ENCODE measurements at regions not wholly inside any gene's neighbourhood (a gene's known extent, or its start where the extent isn't known, plus 50 kb on each side); places are given as distances from the start of the nearest gene placed in this dataset.

- no peak for DNase-seq (ENCODE audit: low spot score)
- Histone ChIP-seq H4K20me1 (ENCODE audit: insufficient read depth, poor library complexity, severe bottlenecking) (no peaks in the 10 kb centered on the region), H3K79me2 (no peaks in the 10 kb centered on the region), H3K27me3 (no peaks in the 10 kb centered on the region), H3K4me3 (no peak overlapping the region), H3K9me2 (replicated peaks; ENCODE audit: insufficient read depth) (no peaks in the 10 kb centered on the region), H3K9me3 (ENCODE audit: low read depth) (no peaks in the 10 kb centered on the region), H3K36me3 (replicated peaks; ENCODE audit: insufficient read depth, low read depth) (no peaks in the 10 kb centered on the region), H3K4me2 (no peak overlapping the region), H2AFZ (no peak overlapping the region), H3K4me1 (ENCODE audit: insufficient read depth) (no peaks in the 10 kb centered on the region), H3K27ac (no peak overlapping the region)
- TF ChIP-seq CTCF (IDR thresholded peaks at IDR 0.05; ENCODE audit: poor library complexity) (no peak), EZH2 (IDR thresholded peaks at IDR 0.05; ENCODE audit: borderline replicate concordance) (no peak), EZH2phosphoT487 (IDR thresholded peaks at IDR 0.05; ENCODE audit: low read depth, severe bottlenecking, unreplicated experiment) (no peak)
- WGBS (ENCODE audit: low lambda C conversion rate, missing lambda C conversion rate) = 48% methylated on average over 1 of the region's 1 CpG
Measured at GRCh38 chr4:104909376-104909775, 237.3 kb upstream of the TET2 start.

- Histone ChIP-seq H3K79me2 (no peaks in the 10 kb centered on the region), H3K4me2 (no peak overlapping the region), H3K9me3 (ENCODE audit: low read depth) (no peaks in the 10 kb centered on the region), H3K9me2 (replicated peaks; ENCODE audit: insufficient read depth) (no peaks in the 10 kb centered on the region), H4K20me1 (ENCODE audit: insufficient read depth, poor library complexity, severe bottlenecking) (no peaks in the 10 kb centered on the region), H3K4me3 (no peak overlapping the region), H3K36me3 (replicated peaks; ENCODE audit: insufficient read depth, low read depth) (no peaks in the 10 kb centered on the region), H3K27me3 (no peaks in the 10 kb centered on the region), H3K4me1 (ENCODE audit: insufficient read depth) (no peaks in the 10 kb centered on the region), H2AFZ (no peak overlapping the region), H3K27ac (no peak overlapping the region)
- TF ChIP-seq EZH2 (IDR thresholded peaks at IDR 0.05; ENCODE audit: borderline replicate concordance) (no peak), CTCF (IDR thresholded peaks at IDR 0.05; ENCODE audit: poor library complexity) (no peak), EZH2phosphoT487 (IDR thresholded peaks at IDR 0.05; ENCODE audit: low read depth, severe bottlenecking, unreplicated experiment) (no peak)
- 84% methylated on average over 1 of the region's 1 CpG for WGBS (ENCODE audit: low lambda C conversion rate, missing lambda C conversion rate)
- no peak for DNase-seq (ENCODE audit: low spot score)
Measured at GRCh38 chr4:104912518-104912917, 234.2 kb upstream of the TET2 start.

- no peaks in the 10 kb centered on the region for H3K9me2 ChIP-seq (replicated peaks; ENCODE audit: insufficient read depth)
- DNase-seq (ENCODE audit: low spot score) = no peak
- no peak overlapping the region for H3K4me3 ChIP-seq
- H3K27ac ChIP-seq = no peak overlapping the region
- H3K4me1 ChIP-seq (ENCODE audit: insufficient read depth) = no peaks in the 10 kb centered on the region
- no peak overlapping the region for H2AFZ ChIP-seq
- WGBS (ENCODE audit: low lambda C conversion rate, missing lambda C conversion rate) = 72% methylated on average over 3 of the region's 3 CpGs
- no peaks in the 10 kb centered on the region for H3K36me3 ChIP-seq (replicated peaks; ENCODE audit: insufficient read depth, low read depth)
- no peaks in the 10 kb centered on the region for H3K27me3 ChIP-seq
- H3K9me3 ChIP-seq (ENCODE audit: low read depth) = no peaks in the 10 kb centered on the region
- H4K20me1 ChIP-seq (ENCODE audit: insufficient read depth, poor library complexity, severe bottlenecking) = no peaks in the 10 kb centered on the region
- no peak overlapping the region for H3K4me2 ChIP-seq
- no peaks in the 10 kb centered on the region for H3K79me2 ChIP-seq
- TF ChIP-seq EZH2 (IDR thresholded peaks at IDR 0.05; ENCODE audit: borderline replicate concordance) = no peak
- no peak for TF ChIP-seq CTCF (IDR thresholded peaks at IDR 0.05; ENCODE audit: poor library complexity)
- TF ChIP-seq EZH2phosphoT487 (IDR thresholded peaks at IDR 0.05; ENCODE audit: low read depth, severe bottlenecking, unreplicated experiment) = no peak
Measured at GRCh38 chr4:104915373-104915772, 231.3 kb upstream of the TET2 start.

GRCh38 chr4:104915864-104916263 is 230.8 kb upstream of the TET2 start:
- H2AFZ ChIP-seq = no peak overlapping the region
- no peak overlapping the region for H3K4me3 ChIP-seq
- no peak overlapping the region for H3K4me2 ChIP-seq
- TF ChIP-seq EZH2 (IDR thresholded peaks at IDR 0.05; ENCODE audit: borderline replicate concordance) (no peak), CTCF (IDR thresholded peaks at IDR 0.05; ENCODE audit: poor library complexity) (no peak), EZH2phosphoT487 (IDR thresholded peaks at IDR 0.05; ENCODE audit: low read depth, severe bottlenecking, unreplicated experiment) (no peak)
- no peaks in the 10 kb centered on the region for H3K27me3 ChIP-seq
- H4K20me1 ChIP-seq (ENCODE audit: insufficient read depth, poor library complexity, severe bottlenecking) = no peaks in the 10 kb centered on the region
- no peaks in the 10 kb centered on the region for H3K9me2 ChIP-seq (replicated peaks; ENCODE audit: insufficient read depth)
- 19% methylated on average over 3 of the region's 3 CpGs for WGBS (ENCODE audit: low lambda C conversion rate, missing lambda C conversion rate)
- H3K27ac ChIP-seq = no peak overlapping the region
- H3K79me2 ChIP-seq = no peaks in the 10 kb centered on the region
- H3K36me3 ChIP-seq (replicated peaks; ENCODE audit: insufficient read depth, low read depth) = no peaks in the 10 kb centered on the region
- no peak for DNase-seq (ENCODE audit: low spot score)
- H3K4me1 ChIP-seq (ENCODE audit: insufficient read depth) = no peaks in the 10 kb centered on the region
- no peaks in the 10 kb centered on the region for H3K9me3 ChIP-seq (ENCODE audit: low read depth)
